ENCODE measurements at regions not wholly inside any gene's neighbourhood (a gene's known extent, or its start where the extent isn't known, plus 50 kb on each side); places are given as distances from the start of the nearest gene placed in this dataset.

- WGBS, 3 donors: 94 to 96% (median 95%) methylated on average over 19 to 23 of the region's 23 CpGs
- ATAC-seq (no peak), DNase-seq (no peak)
- Histone ChIP-seq H3K36me3 (ENCODE audit: insufficient read depth in 1 of 2, low read depth in 1 of 2) (no peaks in the 10 kb centered on the region), H3K27me3 (ENCODE audit: insufficient read depth in 3 of 3, low read length in 2 of 3) (no peaks in the 10 kb centered on the region), H3K27ac (no peak overlapping the region), H3K4me1 (no peaks in the 10 kb centered on the region), H3K4me3 (no peak overlapping the region), H3K9me3 (no peaks in the 10 kb centered on the region)
- intact Hi-C loops (cut with DNase I): loop anchor here in 1 of 2 donors (5.0 kb wide), 1 partner anchor 913 kb away; no protein-coding TSS in a partner anchor
- TF ChIP-seq CTCF (IDR thresholded peaks at IDR 0.05): no peak
Measured at GRCh38 chr13:84894749-84895148, 904.5 kb downstream of the SLITRK6 start.

DNA sequence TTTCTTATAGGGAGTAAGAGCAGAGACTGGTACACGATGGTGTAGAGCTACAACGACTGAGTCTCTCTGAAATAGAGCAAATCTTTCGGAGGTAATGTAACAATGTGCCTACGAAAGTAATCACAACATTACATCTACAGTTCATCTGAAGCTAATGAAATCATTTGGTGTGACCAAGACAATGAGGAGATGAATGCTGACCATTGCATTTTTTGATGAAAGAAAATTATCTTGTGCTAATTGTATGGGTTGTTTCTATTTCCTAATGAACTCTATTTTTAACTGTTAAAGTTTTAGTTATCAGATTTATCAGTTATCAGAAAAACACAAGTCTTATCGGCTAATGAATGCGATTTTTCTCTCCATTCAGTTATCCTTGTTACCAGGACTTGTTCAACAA, 913.4 kb downstream of the SLITRK6 start:
- no peaks in the 10 kb centered on the region for H3K27me3 ChIP-seq (ENCODE audit: insufficient read depth in 3 of 3, low read length in 2 of 3)
- H3K4me1 ChIP-seq: no peaks in the 10 kb centered on the region
- ATAC-seq (no peak), DNase-seq (no peak)
- intact Hi-C loops (cut with DNase I): no loop called here
- H3K27ac ChIP-seq: no peak overlapping the region
- no peaks in the 10 kb centered on the region for H3K36me3 ChIP-seq (ENCODE audit: insufficient read depth in 1 of 2, low read depth in 1 of 2)
- H3K9me3 ChIP-seq: no peaks in the 10 kb centered on the region
- H3K4me3 ChIP-seq: no peak overlapping the region
- 84 to 90% (median 89%) methylated on average over 6 of the region's 6 CpGs for WGBS, 3 donors
- TF ChIP-seq CTCF (IDR thresholded peaks at IDR 0.05): no peak

DNA sequence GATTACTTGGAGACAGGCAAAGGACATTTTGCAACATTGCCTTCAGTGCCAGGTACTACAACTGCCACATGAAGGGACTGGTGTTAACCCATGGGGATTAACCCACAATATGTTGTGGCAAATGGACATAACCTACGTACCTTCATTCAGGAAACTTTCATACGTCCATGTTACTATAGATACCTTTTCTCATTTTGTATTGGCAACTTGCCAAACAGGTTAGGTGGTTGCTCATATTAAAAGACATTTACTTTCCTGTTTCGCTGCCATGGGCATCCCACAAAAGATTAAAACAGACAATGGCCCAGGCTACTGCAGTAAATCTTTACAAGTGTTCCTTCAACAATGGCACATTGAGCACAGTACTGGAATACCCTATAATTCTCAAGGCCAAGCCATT, 925.3 kb downstream of the SLITRK6 start:
- Histone ChIP-seq H3K4me1 (no peaks in the 10 kb centered on the region), H3K27ac (no peak overlapping the region), H3K9me3 (no peaks in the 10 kb centered on the region), H3K36me3 (ENCODE audit: insufficient read depth in 1 of 2, low read depth in 1 of 2) (no peaks in the 10 kb centered on the region), H3K4me3 (no peak overlapping the region), H3K27me3 (ENCODE audit: insufficient read depth in 3 of 3, low read length in 2 of 3) (no peaks in the 10 kb centered on the region)
- 55 to 81% (median 73%) methylated on average over 3 of the region's 3 CpGs for WGBS, 3 donors
- intact Hi-C loops (cut with DNase I): no loop called here
- TF ChIP-seq CTCF (IDR thresholded peaks at IDR 0.05): no peak
- no peak for DNase-seq
- no peak for ATAC-seq

GRCh38 chr13:84870190-84870589, 929.0 kb downstream of the SLITRK6 start:
- Histone ChIP-seq H3K27me3 (ENCODE audit: insufficient read depth in 3 of 3, low read length in 2 of 3) (no peaks in the 10 kb centered on the region), H3K27ac (no peak overlapping the region), H3K36me3 (ENCODE audit: insufficient read depth in 1 of 2, low read depth in 1 of 2) (no peaks in the 10 kb centered on the region), H3K4me3 (no peak overlapping the region), H3K4me1 (no peaks in the 10 kb centered on the region), H3K9me3 (no peaks in the 10 kb centered on the region)
- TF ChIP-seq CTCF (IDR thresholded peaks at IDR 0.05): no peak
- intact Hi-C loops (cut with DNase I): no loop called here
- ATAC-seq (no peak), DNase-seq (no peak)
- 65 to 73% (median 72%) methylated on average over 6 of the region's 6 CpGs for WGBS, 3 donors

DNA sequence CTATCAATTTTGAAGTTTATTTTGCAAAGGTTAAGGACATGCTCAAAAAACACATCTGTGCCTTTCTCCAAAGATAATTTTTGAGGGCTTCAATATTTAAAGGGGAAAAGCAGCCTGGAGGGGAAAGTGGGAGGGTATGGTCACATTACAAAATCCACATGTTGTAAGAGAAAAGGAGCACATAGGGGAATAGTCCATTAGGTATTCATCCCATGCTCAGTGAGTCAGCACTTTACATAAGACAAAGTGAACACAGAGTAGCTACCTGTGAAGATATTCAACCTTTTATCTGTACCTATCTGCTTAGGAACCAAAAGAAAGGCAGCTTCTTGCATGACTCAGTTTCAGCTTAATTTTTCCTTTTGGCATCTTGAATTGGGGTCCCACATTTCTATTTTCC, 932.0 kb downstream of the SLITRK6 start:
- ATAC-seq: no peak

More for the DNA sequence above, 932.0 kb downstream of the SLITRK6 start:
- DNase-seq: no peak
- no peak for TF ChIP-seq CTCF (IDR thresholded peaks at IDR 0.05)
- Histone ChIP-seq H3K27ac (no peak overlapping the region), H3K4me1 (no peaks in the 10 kb centered on the region), H3K36me3 (ENCODE audit: insufficient read depth in 1 of 2, low read depth in 1 of 2) (no peaks in the 10 kb centered on the region), H3K9me3 (no peaks in the 10 kb centered on the region), H3K27me3 (ENCODE audit: insufficient read depth in 3 of 3, low read length in 2 of 3) (no peaks in the 10 kb centered on the region), H3K4me3 (no peak overlapping the region)
- intact Hi-C loops (cut with DNase I): no loop called here
